ENCODE measurements at regions not wholly inside any gene's neighbourhood (a gene's known extent, or its start where the extent isn't known, plus 50 kb on each side); places are given as distances from the start of the nearest gene placed in this dataset.

GRCh38 chr2:83115155-83115554 is 1343.9 kb downstream of the SUCLG1 start:
- TF ChIP-seq CTCF (IDR thresholded peaks at IDR 0.05; ENCODE audit: insufficient read depth, low read length, poor library complexity, severe bottlenecking): no peak
- no peak for TF ChIP-seq EZH2phosphoT487 (conservative IDR thresholded peaks at IDR 0.05; ENCODE audit: low read length)

All from SU-DHL-6 (cell line).